ENCODE measurements at regions not wholly inside any gene's neighbourhood (a gene's known extent, or its start where the extent isn't known, plus 50 kb on each side); places are given as distances from the start of the nearest gene placed in this dataset.

DNA sequence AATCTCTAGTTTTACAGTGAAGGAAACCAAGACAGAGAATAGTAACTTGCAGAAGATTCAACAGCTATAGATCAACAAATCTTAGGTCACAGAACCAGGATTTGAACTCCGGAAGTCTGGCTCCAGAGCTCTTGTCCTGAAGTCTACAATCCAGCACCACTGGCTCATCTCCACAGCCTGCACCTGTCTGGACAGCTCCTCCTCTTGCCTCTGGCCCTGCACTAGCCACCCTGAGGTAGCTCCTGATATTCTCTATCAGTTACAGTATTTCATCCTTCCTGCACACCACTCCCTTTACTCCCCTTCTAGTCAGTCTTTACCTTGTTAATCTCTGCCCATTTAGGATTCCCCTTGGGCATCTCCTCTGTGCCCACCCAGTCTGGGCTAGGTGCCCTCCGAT lies 58.1 kb upstream of the LNX1 start (continued):
- TF ChIP-seq, protein P1, sequence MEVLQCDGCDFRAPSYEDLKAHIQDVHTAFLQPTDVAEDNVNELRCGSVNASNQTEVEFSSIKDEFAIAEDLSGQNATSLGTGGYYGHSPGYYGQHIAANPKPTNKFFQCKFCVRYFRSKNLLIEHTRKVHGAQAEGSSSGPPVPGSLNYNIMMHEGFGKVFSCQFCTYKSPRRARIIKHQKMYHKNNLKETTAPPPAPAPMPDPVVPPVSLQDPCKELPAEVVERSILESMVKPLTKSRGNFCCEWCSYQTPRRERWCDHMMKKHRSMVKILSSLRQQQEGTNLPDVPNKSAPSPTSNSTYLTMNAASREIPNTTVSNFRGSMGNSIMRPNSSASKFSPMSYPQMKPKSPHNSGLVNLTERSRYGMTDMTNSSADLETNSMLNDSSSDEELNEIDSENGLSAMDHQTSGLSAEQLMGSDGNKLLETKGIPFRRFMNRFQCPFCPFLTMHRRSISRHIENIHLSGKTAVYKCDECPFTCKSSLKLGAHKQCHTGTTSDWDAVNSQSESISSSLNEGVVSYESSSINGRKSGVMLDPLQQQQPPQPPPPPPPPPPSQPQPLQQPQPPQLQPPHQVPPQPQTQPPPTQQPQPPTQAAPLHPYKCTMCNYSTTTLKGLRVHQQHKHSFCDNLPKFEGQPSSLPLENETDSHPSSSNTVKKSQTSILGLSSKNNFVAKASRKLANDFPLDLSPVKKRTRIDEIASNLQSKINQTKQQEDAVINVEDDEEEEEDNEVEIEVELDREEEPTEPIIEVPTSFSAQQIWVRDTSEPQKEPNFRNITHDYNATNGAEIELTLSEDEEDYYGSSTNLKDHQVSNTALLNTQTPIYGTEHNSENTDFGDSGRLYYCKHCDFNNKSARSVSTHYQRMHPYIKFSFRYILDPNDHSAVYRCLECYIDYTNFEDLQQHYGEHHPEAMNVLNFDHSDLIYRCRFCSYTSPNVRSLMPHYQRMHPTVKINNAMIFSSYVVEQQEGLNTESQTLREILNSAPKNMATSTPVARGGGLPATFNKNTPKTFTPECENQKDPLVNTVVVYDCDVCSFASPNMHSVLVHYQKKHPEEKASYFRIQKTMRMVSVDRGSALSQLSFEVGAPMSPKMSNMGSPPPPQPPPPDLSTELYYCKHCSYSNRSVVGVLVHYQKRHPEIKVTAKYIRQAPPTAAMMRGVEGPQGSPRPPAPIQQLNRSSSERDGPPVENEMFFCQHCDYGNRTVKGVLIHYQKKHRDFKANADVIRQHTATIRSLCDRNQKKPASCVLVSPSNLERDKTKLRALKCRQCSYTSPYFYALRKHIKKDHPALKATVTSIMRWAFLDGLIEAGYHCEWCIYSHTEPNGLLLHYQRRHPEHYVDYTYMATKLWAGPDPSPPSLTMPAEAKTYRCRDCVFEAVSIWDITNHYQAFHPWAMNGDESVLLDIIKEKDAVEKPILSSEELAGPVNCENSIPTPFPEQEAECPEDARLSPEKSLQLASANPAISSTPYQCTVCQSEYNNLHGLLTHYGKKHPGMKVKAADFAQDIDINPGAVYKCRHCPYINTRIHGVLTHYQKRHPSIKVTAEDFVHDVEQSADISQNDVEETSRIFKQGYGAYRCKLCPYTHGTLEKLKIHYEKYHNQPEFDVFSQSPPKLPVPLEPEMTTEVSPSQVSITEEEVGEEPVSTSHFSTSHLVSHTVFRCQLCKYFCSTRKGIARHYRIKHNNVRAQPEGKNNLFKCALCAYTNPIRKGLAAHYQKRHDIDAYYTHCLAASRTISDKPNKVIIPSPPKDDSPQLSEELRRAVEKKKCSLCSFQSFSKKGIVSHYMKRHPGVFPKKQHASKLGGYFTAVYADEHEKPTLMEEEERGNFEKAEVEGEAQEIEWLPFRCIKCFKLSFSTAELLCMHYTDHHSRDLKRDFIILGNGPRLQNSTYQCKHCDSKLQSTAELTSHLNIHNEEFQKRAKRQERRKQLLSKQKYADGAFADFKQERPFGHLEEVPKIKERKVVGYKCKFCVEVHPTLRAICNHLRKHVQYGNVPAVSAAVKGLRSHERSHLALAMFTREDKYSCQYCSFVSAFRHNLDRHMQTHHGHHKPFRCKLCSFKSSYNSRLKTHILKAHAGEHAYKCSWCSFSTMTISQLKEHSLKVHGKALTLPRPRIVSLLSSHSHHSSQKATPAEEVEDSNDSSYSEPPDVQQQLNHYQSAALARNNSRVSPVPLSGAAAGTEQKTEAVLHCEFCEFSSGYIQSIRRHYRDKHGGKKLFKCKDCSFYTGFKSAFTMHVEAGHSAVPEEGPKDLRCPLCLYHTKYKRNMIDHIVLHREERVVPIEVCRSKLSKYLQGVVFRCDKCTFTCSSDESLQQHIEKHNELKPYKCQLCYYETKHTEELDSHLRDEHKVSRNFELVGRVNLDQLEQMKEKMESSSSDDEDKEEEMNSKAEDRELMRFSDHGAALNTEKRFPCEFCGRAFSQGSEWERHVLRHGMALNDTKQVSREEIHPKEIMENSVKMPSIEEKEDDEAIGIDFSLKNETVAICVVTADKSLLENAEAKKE (CRISPR knock-in tag; IDR thresholded peaks at IDR 0.05): no peak
- no peak for TF ChIP-seq STAT1 (IDR thresholded peaks at IDR 0.05; ENCODE audit: unreplicated experiment)
- TF ChIP-seq EZH2 (IDR thresholded peaks at IDR 0.05; ENCODE audit: low read depth, unreplicated experiment): no peak
- TF ChIP-seq ZNF114 (CRISPR knock-in tag; IDR thresholded peaks at IDR 0.05): no peak

- peaks cover 9% of the 10 kb centered on the region for H3K4me1 Mint-ChIP-seq
- Histone ChIP-seq H3K4me1 (ENCODE audit: insufficient read depth) (no peaks in the 10 kb centered on the region), H3K9me2 (ENCODE audit: insufficient read depth) (peaks cover 3% of the 10 kb centered on the region; the same call in 1 of the 2 replicates), H2AFZ (no peak overlapping the region), H3K27ac (ENCODE audit: low read depth) (no peak overlapping the region), H3K4me3 (no peak overlapping the region), H3K36me3 (ENCODE audit: insufficient read depth) (no peaks in the 10 kb centered on the region), H3K4me2 (no peak overlapping the region), H4K20me1 (replicated peaks; ENCODE audit: insufficient read depth) (no peaks in the 10 kb centered on the region), H3F3A (replicated peaks; ENCODE audit: low read depth) (no peaks in the 10 kb centered on the region), H3K27me3 (ENCODE audit: insufficient read depth) (no peaks in the 10 kb centered on the region), H3K79me2 (replicated peaks; ENCODE audit: insufficient read depth) (no peaks in the 10 kb centered on the region)
- H3K36me3 Mint-ChIP-seq (ENCODE audit: low read depth): no peaks in the 10 kb centered on the region
- no peak overlapping the region for H3K27ac Mint-ChIP-seq
- ATAC-seq (no peak), DNase-seq (ENCODE audit: low spot score) (no peak)
- no peaks in the 10 kb centered on the region for H3K9me3 Mint-ChIP-seq
- peaks cover 2% of the 10 kb centered on the region for H3K27me3 Mint-ChIP-seq (ENCODE audit: insufficient read depth, low read depth, poor library complexity)
- H3K4me3 Mint-ChIP-seq: no peak overlapping the region
- TF ChIP-seq ZNF331 (CRISPR knock-in tag; IDR thresholded peaks at IDR 0.05; ENCODE audit: low read depth) (no peak), POLR2AphosphoS5 (IDR thresholded peaks at IDR 0.05; ENCODE audit: low read depth) (no peak), NANOG (IDR thresholded peaks at IDR 0.05; ENCODE audit: borderline replicate concordance) (no peak), EZH2 (IDR thresholded peaks at IDR 0.05; ENCODE audit: low read depth, unreplicated experiment) (no peak), ZNF114 (CRISPR knock-in tag; IDR thresholded peaks at IDR 0.05) (no peak), CREB1 (CRISPR knock-in tag; IDR thresholded peaks at IDR 0.05; ENCODE audit: low read depth) (no peak)
- TF ChIP-seq, protein P2, sequence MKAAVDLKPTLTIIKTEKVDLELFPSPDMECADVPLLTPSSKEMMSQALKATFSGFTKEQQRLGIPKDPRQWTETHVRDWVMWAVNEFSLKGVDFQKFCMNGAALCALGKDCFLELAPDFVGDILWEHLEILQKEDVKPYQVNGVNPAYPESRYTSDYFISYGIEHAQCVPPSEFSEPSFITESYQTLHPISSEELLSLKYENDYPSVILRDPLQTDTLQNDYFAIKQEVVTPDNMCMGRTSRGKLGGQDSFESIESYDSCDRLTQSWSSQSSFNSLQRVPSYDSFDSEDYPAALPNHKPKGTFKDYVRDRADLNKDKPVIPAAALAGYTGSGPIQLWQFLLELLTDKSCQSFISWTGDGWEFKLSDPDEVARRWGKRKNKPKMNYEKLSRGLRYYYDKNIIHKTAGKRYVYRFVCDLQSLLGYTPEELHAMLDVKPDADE (IDR thresholded peaks at IDR 0.05): no peak
- TF ChIP-seq, protein P3, sequence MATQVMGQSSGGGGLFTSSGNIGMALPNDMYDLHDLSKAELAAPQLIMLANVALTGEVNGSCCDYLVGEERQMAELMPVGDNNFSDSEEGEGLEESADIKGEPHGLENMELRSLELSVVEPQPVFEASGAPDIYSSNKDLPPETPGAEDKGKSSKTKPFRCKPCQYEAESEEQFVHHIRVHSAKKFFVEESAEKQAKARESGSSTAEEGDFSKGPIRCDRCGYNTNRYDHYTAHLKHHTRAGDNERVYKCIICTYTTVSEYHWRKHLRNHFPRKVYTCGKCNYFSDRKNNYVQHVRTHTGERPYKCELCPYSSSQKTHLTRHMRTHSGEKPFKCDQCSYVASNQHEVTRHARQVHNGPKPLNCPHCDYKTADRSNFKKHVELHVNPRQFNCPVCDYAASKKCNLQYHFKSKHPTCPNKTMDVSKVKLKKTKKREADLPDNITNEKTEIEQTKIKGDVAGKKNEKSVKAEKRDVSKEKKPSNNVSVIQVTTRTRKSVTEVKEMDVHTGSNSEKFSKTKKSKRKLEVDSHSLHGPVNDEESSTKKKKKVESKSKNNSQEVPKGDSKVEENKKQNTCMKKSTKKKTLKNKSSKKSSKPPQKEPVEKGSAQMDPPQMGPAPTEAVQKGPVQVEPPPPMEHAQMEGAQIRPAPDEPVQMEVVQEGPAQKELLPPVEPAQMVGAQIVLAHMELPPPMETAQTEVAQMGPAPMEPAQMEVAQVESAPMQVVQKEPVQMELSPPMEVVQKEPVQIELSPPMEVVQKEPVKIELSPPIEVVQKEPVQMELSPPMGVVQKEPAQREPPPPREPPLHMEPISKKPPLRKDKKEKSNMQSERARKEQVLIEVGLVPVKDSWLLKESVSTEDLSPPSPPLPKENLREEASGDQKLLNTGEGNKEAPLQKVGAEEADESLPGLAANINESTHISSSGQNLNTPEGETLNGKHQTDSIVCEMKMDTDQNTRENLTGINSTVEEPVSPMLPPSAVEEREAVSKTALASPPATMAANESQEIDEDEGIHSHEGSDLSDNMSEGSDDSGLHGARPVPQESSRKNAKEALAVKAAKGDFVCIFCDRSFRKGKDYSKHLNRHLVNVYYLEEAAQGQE (IDR thresholded peaks at IDR 0.05; ENCODE audit: unreplicated experiment): no peak
These were observed 56.3 kb upstream of the LNX1 start for GRCh38 chr4:53647547-53647946.

All from GM23338 (cell line).